Breast epithelium (tissue), 4 donors: ENCODE measurements at regions not wholly inside any gene's neighbourhood (a gene's known extent, or its start where the extent isn't known, plus 50 kb on each side); places are given as distances from the start of the nearest gene placed in this dataset.

Source experiments
- DNase-seq, 2 donors: peaks; one replicate each; pipeline ENCODE4 v3.0.0-alpha.2; 2019; ENCODE audit warnings: low spot score in 2 of 2
- H3K27ac ChIP-seq, 2 donors: fragments of 200-600 bp; sonication (generic) in 1 of 2; one replicate each; pipeline ENCODE4 v1.5.1; 2016 to 2019; ENCODE audit warnings: mild to moderate bottlenecking in 1 of 2
- H3K27me3 ChIP-seq, 2 donors: fragments of 200-600 bp; sonication (generic) in 1 of 2; one replicate each; pipeline versions ENCODE4 v1.5.1 to v1.6.0; 2017 to 2019; ENCODE audit warnings: control low read depth in 1 of 2, mild to moderate bottlenecking in 1 of 2
- H3K36me3 ChIP-seq: fragments of 200-600 bp; one replicate; pipeline ENCODE4 v1.5.1; 2019
- H3K4me1 ChIP-seq, 2 donors: fragments of 200-600 bp; sonication (generic); one replicate each; pipeline ENCODE4 v1.5.1; 2016 to 2019; ENCODE audit warnings: control low read depth in 1 of 2
- H3K4me3 ChIP-seq, 3 donors: fragments of 200-600 bp; sonication (generic); 1 replicate in 2 of 3; 2 replicates in 1 of 3; pipeline ENCODE4 v1.5.1; 2016 to 2019; ENCODE audit warnings: mild to moderate bottlenecking in 3 of 3, moderate library complexity in 2 of 3
- H3K9me3 ChIP-seq, 2 donors: fragments of 200-600 bp; sonication (generic) in 1 of 2; one replicate each; pipeline ENCODE4 v1.5.1; 2016 to 2019; ENCODE audit warnings: control low read depth in 1 of 2
- CTCF ChIP-seq, 3 donors: fragments of 450-650 bp; IDR thresholded peaks; one replicate each; pipeline ENCODE4 v1.5.1; 2016 to 2017; ENCODE audit warnings: antibody characterized with exemption in 3 of 3, mild to moderate bottlenecking in 3 of 3, moderate library complexity in 3 of 3
- POLR2A ChIP-seq: fragments of 450-650 bp; IDR thresholded peaks from one replicate; pipeline ENCODE4 v1.6.1; 2016; ENCODE audit warnings: antibody characterized with exemption, mild to moderate bottlenecking, moderate library complexity
- POLR2AphosphoS5 ChIP-seq, 3 donors: sonication (generic); formaldehyde crosslinking; IDR thresholded peaks; one replicate each; pipeline ENCODE4 v1.6.1; 2017; ENCODE audit warnings: antibody characterized with exemption in 3 of 3
- intact Hi-C: fragments of 100-400 bp; cut with DNase I; formaldehyde crosslinking; loops from one replicate; pipeline ENCODE4 v1.15.1; 2023; ENCODE audit warnings: low total_unique reads

- H3K27ac ChIP-seq, result no peak overlapping the region
- DNase-seq, result no peak
- no peaks in the 10 kb centered on the region for H3K9me3 ChIP-seq
- intact Hi-C loops, result no loop called here
- H3K4me1 ChIP-seq, result no peaks in the 10 kb centered on the region
- H3K27me3 ChIP-seq, result no peaks in the 10 kb centered on the region
- H3K4me3 ChIP-seq, result no peak overlapping the region
- TF ChIP-seq CTCF (IDR thresholded peaks at IDR 0.05), result no peak
- no peak for TF ChIP-seq POLR2AphosphoS5 (IDR thresholded peaks at IDR 0.05)
- no peak for TF ChIP-seq POLR2A
- no peaks in the 10 kb centered on the region for H3K36me3 ChIP-seq
These were observed 126.9 kb upstream of the VGLL2 start for GRCh38 chr6:117138425-117138824.

DNA sequence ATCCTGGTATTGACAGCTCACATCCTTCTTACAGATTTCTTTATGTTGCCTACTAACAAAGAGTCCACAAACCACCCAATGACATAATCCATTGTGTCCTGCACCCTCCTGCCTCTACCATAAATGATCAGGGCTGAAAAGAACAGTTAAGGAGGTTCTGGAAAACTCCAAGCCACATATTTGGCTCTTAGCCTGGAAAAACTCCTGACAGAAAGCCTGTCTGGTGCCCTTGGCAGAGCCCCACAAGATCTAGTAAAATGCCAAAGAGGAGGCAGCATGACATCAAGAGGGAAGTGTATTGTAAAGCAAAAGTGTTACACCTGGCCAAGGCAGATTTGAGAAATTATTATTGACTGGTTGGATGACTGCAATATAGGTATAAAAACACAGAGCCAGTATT lies 126.4 kb upstream of the VGLL2 start:
- TF ChIP-seq POLR2A (no peak), POLR2AphosphoS5 (IDR thresholded peaks at IDR 0.05) (peak in 1 of 3 donors; percentile 14)
- Histone ChIP-seq H3K4me3 (no peak overlapping the region), H3K9me3 (no peaks in the 10 kb centered on the region), H3K27me3 (no peaks in the 10 kb centered on the region), H3K27ac (no peak overlapping the region), H3K36me3 (no peaks in the 10 kb centered on the region), H3K4me1 (no peaks in the 10 kb centered on the region)
- intact Hi-C loops, result no loop called here
- DNase-seq, result peak in 1 of 2 donors; percentile 38

DNA sequence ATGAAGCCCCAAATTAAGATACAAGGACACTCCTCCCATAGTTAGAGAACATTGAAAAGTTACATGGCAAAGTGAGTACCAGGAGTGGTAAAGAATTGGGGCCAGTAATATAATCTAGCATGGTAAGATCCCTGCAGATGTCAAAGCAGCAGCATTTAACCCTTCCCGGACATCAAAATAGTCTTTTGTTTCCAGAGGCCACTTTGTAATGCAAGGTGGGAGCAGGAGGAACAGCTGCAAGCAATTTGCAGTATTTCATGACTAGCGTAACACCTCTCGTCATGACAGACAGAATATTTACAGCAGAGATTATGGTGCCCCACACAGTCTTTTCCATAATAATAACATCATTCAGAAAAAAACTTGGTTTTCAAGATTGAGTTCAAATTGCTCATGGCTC lies 123.2 kb upstream of the VGLL2 start:
- Histone ChIP-seq H3K4me1 (no peaks in the 10 kb centered on the region), H3K27me3 (no peaks in the 10 kb centered on the region), H3K27ac (no peak overlapping the region), H3K36me3 (no peaks in the 10 kb centered on the region), H3K4me3 (no peak overlapping the region), H3K9me3 (peaks cover 0 to 9% of the 10 kb centered on the region in 2 donors)
- intact Hi-C loops, result no loop called here
- no peak for DNase-seq
- no peak for TF ChIP-seq CTCF (IDR thresholded peaks at IDR 0.05)
- TF ChIP-seq POLR2A, result no peak
- no peak for TF ChIP-seq POLR2AphosphoS5 (IDR thresholded peaks at IDR 0.05)

DNA sequence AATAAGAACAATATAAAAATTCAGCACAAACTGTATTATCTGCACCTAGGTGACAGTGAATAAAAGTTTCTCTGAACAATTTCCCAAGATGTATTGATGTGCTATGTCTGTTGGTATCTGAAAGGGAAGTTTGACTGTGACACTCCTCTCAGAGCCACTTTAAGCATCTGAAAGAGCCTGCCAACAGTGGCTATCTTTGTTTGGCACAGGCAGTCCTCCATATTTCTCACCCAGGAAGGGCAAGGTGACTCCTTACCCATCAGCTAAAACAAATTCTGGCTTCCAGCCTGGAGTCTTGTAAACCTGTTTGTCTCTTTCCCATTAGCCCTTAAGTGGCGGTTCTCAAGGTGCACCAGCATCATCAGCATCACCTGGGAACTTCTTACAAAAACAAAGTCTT lies 122.4 kb upstream of the VGLL2 start:
- intact Hi-C loops, result no loop called here

DNA sequence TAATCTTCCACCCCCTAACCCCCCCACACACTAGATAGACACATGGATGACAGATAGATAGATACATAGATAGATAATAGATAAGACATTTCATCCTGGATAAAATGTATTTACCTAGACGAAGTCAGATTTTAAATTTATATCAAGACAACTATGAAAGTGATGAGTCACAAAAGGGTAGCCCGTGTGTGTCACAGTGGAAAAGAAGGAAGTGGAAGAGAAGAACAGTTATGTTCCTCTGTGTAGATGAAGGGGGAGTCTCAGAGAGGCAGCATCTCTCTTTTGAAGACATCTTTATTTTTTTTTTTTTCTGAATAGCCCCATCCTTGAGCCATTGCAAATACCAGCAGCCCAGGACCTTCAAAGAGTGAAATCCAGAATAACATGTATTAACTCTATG lies 121.7 kb upstream of the VGLL2 start:
- Histone ChIP-seq H3K4me3 (no peak overlapping the region), H3K9me3 (peaks cover 0 to 9% of the 10 kb centered on the region in 2 donors), H3K27ac (no peak overlapping the region), H3K27me3 (no peaks in the 10 kb centered on the region), H3K36me3 (no peaks in the 10 kb centered on the region), H3K4me1 (no peaks in the 10 kb centered on the region)
- intact Hi-C loops, result no loop called here
- DNase-seq, result no peak
- TF ChIP-seq POLR2A (no peak), CTCF (IDR thresholded peaks at IDR 0.05) (no peak), POLR2AphosphoS5 (IDR thresholded peaks at IDR 0.05) (no peak)

More for the DNA sequence above, 122.4 kb upstream of the VGLL2 start:
- H3K27me3 ChIP-seq, result no peaks in the 10 kb centered on the region
- TF ChIP-seq POLR2A (no peak), POLR2AphosphoS5 (IDR thresholded peaks at IDR 0.05) (no peak), CTCF (IDR thresholded peaks at IDR 0.05) (no peak)
- H3K9me3 ChIP-seq, result peaks cover 0 to 9% of the 10 kb centered on the region in 2 donors
- H3K36me3 ChIP-seq, result no peaks in the 10 kb centered on the region
- H3K4me1 ChIP-seq, result no peaks in the 10 kb centered on the region
- DNase-seq, result no peak
- H3K4me3 ChIP-seq, result no peak overlapping the region
- no peak overlapping the region for H3K27ac ChIP-seq

DNA sequence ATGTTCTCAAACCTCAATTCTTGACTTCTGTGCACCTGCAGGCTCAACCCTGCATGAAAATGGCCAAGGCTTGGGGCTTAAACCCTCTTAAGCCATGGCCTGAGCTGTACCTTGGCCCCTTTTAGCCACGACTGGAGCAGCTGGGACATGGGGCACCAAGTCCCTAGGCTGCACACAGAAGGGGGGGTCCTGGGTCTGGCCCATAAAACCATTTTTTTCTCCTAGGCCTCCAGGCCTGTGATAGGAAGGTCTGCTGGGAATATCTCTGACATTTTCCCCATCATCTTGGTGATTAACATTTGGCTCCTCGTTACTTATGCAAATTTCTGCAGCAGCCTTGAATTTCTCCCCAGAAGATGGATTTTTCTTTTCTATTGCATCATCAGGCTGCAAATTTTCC lies 119.4 kb upstream of the VGLL2 start:
- TF ChIP-seq POLR2AphosphoS5 (IDR thresholded peaks at IDR 0.05) (no peak), POLR2A (no peak), CTCF (IDR thresholded peaks at IDR 0.05) (no peak)
- H3K4me3 ChIP-seq, result no peak overlapping the region
- intact Hi-C loops, result no loop called here
- peaks cover 3 to 10% of the 10 kb centered on the region in 2 donors for H3K9me3 ChIP-seq
- H3K4me1 ChIP-seq, result no peaks in the 10 kb centered on the region
- H3K36me3 ChIP-seq, result no peaks in the 10 kb centered on the region
- no peak overlapping the region for H3K27ac ChIP-seq
- H3K27me3 ChIP-seq, result no peaks in the 10 kb centered on the region
- no peak for DNase-seq
